GM19438 (cell line): ENCODE measurements at regions not wholly inside any gene's neighbourhood (a gene's known extent, or its start where the extent isn't known, plus 50 kb on each side); places are given as distances from the start of the nearest gene placed in this dataset.

Experiments used
- ATAC-seq: cut with Tn5 transposase; IDR thresholded peaks from one replicate; pipeline ENCODE4 v1.9.1; 2021; ENCODE audit warnings: low read depth; ENCODE audit not compliant: unreplicated experiment

GRCh38 chr1:82452096-82452495 lies 651.4 kb downstream of the ADGRL2 start:
- no peak for ATAC-seq

- ATAC-seq = no peak
Observed at GRCh38 chr1:82451191-82451590, 650.5 kb downstream of the ADGRL2 start.

GRCh38 chr1:82449506-82450057 lies 648.8 kb downstream of the ADGRL2 start:
- ATAC-seq = no peak

- no peak for ATAC-seq
Observed at GRCh38 chr1:82446955-82447354, 646.2 kb downstream of the ADGRL2 start.

GRCh38 chr1:82446236-82446635 lies 645.5 kb downstream of the ADGRL2 start:
- no peak for ATAC-seq

- no peak for ATAC-seq
Observed at GRCh38 chr1:82445827-82446226, 645.1 kb downstream of the ADGRL2 start.

GRCh38 chr1:82445132-82445531 lies 644.4 kb downstream of the ADGRL2 start:
- ATAC-seq = no peak

GRCh38 chr1:82441402-82441801 lies 640.7 kb downstream of the ADGRL2 start:
- no peak for ATAC-seq

GRCh38 chr1:82423174-82423815 lies 622.6 kb downstream of the ADGRL2 start:
- ATAC-seq = no peak

- ATAC-seq = no peak
Observed at GRCh38 chr1:82421782-82422181, 621.0 kb downstream of the ADGRL2 start.

- no peak for ATAC-seq
Observed at GRCh38 chr1:82420584-82420983, 619.9 kb downstream of the ADGRL2 start.

GRCh38 chr1:82411605-82412004 lies 610.9 kb downstream of the ADGRL2 start:
- no peak for ATAC-seq

GRCh38 chr1:82405333-82405732 lies 604.6 kb downstream of the ADGRL2 start:
- ATAC-seq = no peak

GRCh38 chr1:82401116-82401515 lies 600.4 kb downstream of the ADGRL2 start:
- no peak for ATAC-seq

- no peak for ATAC-seq
Observed at GRCh38 chr1:82400521-82400920, 599.8 kb downstream of the ADGRL2 start.

GRCh38 chr1:82399093-82399492 lies 598.4 kb downstream of the ADGRL2 start:
- no peak for ATAC-seq

- ATAC-seq = no peak
Observed at GRCh38 chr1:82398357-82398756, 597.6 kb downstream of the ADGRL2 start.

- ATAC-seq = no peak
Observed at GRCh38 chr1:82395440-82395839, 594.7 kb downstream of the ADGRL2 start.

- ATAC-seq = no peak
Observed at GRCh38 chr1:82392946-82393345, 592.2 kb downstream of the ADGRL2 start.

GRCh38 chr1:82392513-82392912 lies 591.8 kb downstream of the ADGRL2 start:
- ATAC-seq = no peak

- no peak for ATAC-seq
Observed at GRCh38 chr1:82391712-82392111, 591.0 kb downstream of the ADGRL2 start.

- ATAC-seq = no peak
Observed at GRCh38 chr1:82390627-82391026, 589.9 kb downstream of the ADGRL2 start.

- ATAC-seq = no peak
Observed at GRCh38 chr1:82388679-82389078, 587.9 kb downstream of the ADGRL2 start.
